Kidney (tissue), 13 donors: ENCODE measurements at regions not wholly inside any gene's neighbourhood (a gene's known extent, or its start where the extent isn't known, plus 50 kb on each side); places are given as distances from the start of the nearest gene placed in this dataset.

Experiments
- DNase-seq, 5 donors: peaks; one replicate each; pipeline ENCODE4 v3.0.0-alpha.2; 2013 to 2020
- FAIRE-seq: peaks from 2 replicates; lab custom pipeline; 2012; peaks lifted over from hg19 to GRCh38; lab: Jason Lieb, UNC
- H3K27ac ChIP-seq, 2 donors: one replicate each; pipeline ENCODE4 v1.7.0; 2013; ENCODE audit warnings: low read depth in 2 of 2, low read length in 2 of 2, inconsistent platforms in 1 of 2
- H3K27me3 ChIP-seq: one replicate; pipeline ENCODE4 v1.7.1; 2013; ENCODE audit warnings: low read length, inconsistent platforms; ENCODE audit not compliant: control insufficient read depth, insufficient read depth
- H3K36me3 ChIP-seq, 3 donors: one replicate each; pipeline versions ENCODE4 v1.7.0 to v1.7.1; 2013; ENCODE audit warnings: low read length in 3 of 3, control low read depth in 1 of 3, inconsistent platforms in 1 of 3; ENCODE audit not compliant: insufficient read depth in 3 of 3, control insufficient read depth in 2 of 3
- H3K4me1 ChIP-seq, 3 donors: one replicate each; pipeline versions ENCODE4 v1.7.0 to v1.7.1; 2013; ENCODE audit warnings: low read length in 3 of 3, inconsistent platforms in 1 of 3, low read depth in 1 of 3; ENCODE audit not compliant: control insufficient read depth in 2 of 3, insufficient read depth in 2 of 3
- H3K4me3 ChIP-seq, 3 donors: one replicate each; pipeline versions ENCODE4 v1.7.0 to v1.8.1; 2013; ENCODE audit warnings: low read length in 3 of 3, control low read depth in 1 of 3, inconsistent platforms in 1 of 3
- H3K9ac ChIP-seq, 3 donors: one replicate each; pipeline versions ENCODE4 v1.7.0 to v1.7.1; 2013; ENCODE audit warnings: low read length in 3 of 3, control low read depth in 1 of 3, inconsistent platforms in 1 of 3
- H3K9me3 ChIP-seq, 3 donors: one replicate each; pipeline versions ENCODE4 v1.7.0 to v1.7.1; 2013; ENCODE audit warnings: low read length in 3 of 3, control low read depth in 1 of 3, inconsistent platforms in 1 of 3; ENCODE audit not compliant: control insufficient read depth in 2 of 3, insufficient read depth in 1 of 3
- intact Hi-C: fragments of 100-400 bp; cut with DNase I; formaldehyde crosslinking; loops from one replicate; pipeline ENCODE4 v1.11.1; 2022
- TF ChIP-seq, protein P1 (sequence below): IDR thresholded peaks from 3 replicates; pipeline ENCODE4 v1.5.1; 2012; ENCODE audit warnings: mild to moderate bottlenecking, moderate library complexity, borderline replicate concordance; ENCODE audit not compliant: insufficient read depth; ENCODE audit errors: extremely low read depth
- donor health status: control.
- donor health status: control.
- donor health status: control.
- donor health status: control.
- donor health status: control.
- donor health status: DM: yes; HTN: yes; CAD: no.
- donor health status: Normal renal cell carcinoma (clear cell type).

DNA sequence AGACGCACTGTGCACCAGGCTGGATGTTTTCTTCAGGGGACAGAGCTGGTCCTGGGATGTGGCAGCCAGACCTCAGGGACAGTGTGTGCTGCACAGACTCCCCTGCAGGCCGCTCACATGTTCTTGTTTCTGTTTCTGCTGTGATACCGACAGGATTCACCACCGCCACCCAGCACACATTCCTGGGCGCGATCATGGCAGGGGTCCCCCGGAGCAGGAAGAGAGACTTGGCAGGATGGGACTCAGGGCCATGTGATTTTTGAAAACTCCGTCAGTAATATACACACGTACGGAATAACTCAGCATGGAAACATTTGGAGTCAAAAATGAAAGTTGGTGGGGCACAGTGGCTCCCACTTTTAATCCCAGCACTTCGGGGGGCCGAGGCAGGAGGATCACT lies 79.0 kb downstream of the HAPSTR1 start:
- DNase-seq: no peak

DNA sequence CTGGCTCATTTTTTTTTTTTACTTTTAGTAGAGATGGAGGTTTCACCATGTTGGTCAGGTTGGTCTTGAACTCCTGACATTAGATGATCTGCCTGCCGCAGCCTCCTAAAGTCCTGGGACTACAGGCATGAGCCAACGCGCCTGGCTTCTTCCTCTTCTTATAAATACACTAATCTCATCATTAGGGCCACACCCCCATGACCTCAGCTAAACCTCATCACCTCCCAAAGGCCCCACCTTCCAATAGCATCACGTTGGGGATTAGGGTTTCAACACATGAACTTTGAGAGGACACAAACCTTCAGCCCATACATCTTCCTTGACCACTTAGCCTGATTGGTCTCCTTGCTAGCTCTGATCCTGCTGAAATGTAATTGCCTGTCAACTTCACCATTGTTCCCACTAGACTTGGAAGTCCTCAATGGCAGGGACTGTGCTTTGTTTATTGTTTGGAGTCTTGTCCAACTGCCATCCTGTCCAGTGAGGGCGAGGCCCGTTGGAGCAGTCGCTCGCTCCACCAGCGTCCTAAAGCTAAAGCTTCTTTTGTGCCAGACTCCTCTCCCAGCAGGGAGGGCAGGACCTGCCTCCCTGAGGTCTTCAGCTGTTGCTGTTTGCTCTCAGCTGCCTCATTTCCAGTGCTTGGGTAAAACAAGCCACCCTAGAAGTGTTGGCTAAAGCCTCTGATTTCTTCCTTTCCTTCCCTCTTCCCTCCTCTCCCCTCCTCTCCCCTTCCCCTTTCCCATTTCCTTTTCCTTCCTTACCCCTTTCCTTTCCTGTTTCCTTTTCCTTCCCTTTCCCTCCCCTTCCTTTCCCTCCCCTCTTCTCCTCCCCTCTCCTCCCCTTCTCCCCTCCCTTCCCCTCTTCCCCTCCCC lies 85.3 kb downstream of the HAPSTR1 start:
- H3K9me3 ChIP-seq: no peaks in the 10 kb centered on the region
- H3K4me3 ChIP-seq: no peak overlapping the region
- no peaks in the 10 kb centered on the region for H3K36me3 ChIP-seq
- TF ChIP-seq, protein P1, sequence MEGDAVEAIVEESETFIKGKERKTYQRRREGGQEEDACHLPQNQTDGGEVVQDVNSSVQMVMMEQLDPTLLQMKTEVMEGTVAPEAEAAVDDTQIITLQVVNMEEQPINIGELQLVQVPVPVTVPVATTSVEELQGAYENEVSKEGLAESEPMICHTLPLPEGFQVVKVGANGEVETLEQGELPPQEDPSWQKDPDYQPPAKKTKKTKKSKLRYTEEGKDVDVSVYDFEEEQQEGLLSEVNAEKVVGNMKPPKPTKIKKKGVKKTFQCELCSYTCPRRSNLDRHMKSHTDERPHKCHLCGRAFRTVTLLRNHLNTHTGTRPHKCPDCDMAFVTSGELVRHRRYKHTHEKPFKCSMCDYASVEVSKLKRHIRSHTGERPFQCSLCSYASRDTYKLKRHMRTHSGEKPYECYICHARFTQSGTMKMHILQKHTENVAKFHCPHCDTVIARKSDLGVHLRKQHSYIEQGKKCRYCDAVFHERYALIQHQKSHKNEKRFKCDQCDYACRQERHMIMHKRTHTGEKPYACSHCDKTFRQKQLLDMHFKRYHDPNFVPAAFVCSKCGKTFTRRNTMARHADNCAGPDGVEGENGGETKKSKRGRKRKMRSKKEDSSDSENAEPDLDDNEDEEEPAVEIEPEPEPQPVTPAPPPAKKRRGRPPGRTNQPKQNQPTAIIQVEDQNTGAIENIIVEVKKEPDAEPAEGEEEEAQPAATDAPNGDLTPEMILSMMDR: no peak
- no peak for FAIRE-seq
- H3K27ac ChIP-seq: no peak overlapping the region
- H3K27me3 ChIP-seq: no peaks in the 10 kb centered on the region
- H3K9ac ChIP-seq: no peak overlapping the region
- H3K4me1 ChIP-seq: no peaks in the 10 kb centered on the region
- DNase-seq: no peak
- intact Hi-C loops: no loop called here

More for the DNA sequence above, 79.0 kb downstream of the HAPSTR1 start:
- Histone ChIP-seq H3K4me1 (no peaks in the 10 kb centered on the region), H3K9me3 (no peaks in the 10 kb centered on the region), H3K27ac (no peak overlapping the region), H3K4me3 (no peak overlapping the region), H3K9ac (no peak overlapping the region), H3K36me3 (no peaks in the 10 kb centered on the region), H3K27me3 (no peaks in the 10 kb centered on the region)
- TF ChIP-seq, protein P1: no peak
- no peak for FAIRE-seq
- intact Hi-C loops: no loop called here

DNA sequence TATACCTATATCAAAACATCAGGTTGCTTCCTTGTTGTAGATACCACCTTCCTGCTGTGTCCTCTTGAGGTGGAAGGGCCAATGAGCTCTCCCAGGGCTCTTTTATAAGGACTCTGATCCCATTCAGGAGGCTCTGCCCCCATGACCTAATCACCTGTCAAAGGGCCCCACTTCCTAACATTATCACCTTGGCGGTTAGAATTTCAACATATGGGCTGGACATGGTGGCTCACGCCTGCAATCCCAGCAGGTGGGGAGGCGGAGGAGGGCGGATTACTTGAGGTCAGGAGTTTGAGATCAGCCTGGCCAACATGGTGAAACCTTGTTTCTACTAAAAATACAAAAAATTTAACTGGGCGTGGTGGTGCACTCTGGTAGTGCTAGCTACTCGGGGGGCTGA lies 86.4 kb downstream of the HAPSTR1 start:
- intact Hi-C loops: no loop called here
- no peak overlapping the region for H3K9ac ChIP-seq
- no peak overlapping the region for H3K4me3 ChIP-seq
- no peaks in the 10 kb centered on the region for H3K36me3 ChIP-seq
- H3K27ac ChIP-seq: no peak overlapping the region
- TF ChIP-seq, protein P1: no peak
- DNase-seq: no peak
- H3K27me3 ChIP-seq: no peaks in the 10 kb centered on the region
- FAIRE-seq: no peak
- no peaks in the 10 kb centered on the region for H3K9me3 ChIP-seq
- no peaks in the 10 kb centered on the region for H3K4me1 ChIP-seq
